ENCODE measurements at regions not wholly inside any gene's neighbourhood (a gene's known extent, or its start where the extent isn't known, plus 50 kb on each side); places are given as distances from the start of the nearest gene placed in this dataset.

DNA sequence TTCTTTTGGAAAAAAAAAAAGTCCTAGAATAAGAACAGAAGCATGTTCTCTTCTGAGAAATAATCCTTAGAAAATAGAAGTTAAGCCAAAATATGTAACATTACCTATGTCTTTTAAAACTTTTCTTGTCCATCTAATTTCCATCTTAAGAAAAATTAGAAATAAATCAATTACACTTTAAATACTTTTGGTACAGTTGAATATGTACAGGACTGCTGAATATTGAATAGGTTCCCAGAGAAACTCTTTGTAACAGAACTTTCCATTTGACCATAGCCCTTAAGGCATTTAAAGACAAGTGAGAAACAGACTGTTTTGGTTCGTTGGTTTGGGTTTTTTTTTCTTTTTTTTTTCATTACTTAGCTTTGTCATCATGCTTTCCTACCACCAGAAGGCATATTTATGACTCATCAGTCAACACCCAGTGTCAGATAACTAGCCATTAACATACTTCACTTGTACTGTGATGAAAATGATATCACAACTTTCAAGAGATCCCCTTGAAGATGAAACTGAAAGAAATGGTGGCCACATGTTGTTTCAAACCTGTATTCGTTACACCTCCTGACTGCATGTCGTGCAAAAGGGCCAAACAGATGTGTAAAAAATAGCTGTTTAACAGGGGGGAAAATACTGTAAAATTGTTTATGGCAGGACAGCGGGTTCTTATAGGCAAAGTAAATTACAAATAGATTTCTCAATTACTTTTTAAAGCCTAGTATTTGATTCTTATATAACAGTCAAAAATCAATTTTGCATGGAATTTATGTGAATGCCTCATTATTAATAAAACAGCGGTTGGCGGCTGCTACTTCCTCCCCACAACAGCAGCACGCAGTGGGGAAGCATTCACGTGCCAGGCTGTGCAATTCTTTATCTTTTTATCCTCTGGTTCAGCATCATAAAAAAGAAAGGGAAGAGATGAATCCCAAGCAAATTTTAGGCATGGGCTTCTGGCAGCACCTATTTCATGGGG is 280.7 kb upstream of the HNRNPA3 start:
- TF ChIP-seq EZH2 (conservative IDR thresholded peaks at IDR 0.05; ENCODE audit: low read depth, low read length) (no peak), NR3C1 (CRISPR knock-in tag; IDR thresholded peaks at IDR 0.05) (no peak), ZKSCAN1 (IDR thresholded peaks at IDR 0.05; ENCODE audit: low read length) (no peak), EHMT2 (IDR thresholded peaks at IDR 0.05; ENCODE audit: borderline replicate concordance, low read depth, low read length) (no peak), KLF12 (CRISPR knock-in tag; IDR thresholded peaks at IDR 0.05; ENCODE audit: borderline replicate concordance) (no peak), DPF2 (CRISPR knock-in tag; IDR thresholded peaks at IDR 0.05; ENCODE audit: borderline replicate concordance, low read depth) (no peak), BHLHE40 (IDR thresholded peaks at IDR 0.05; ENCODE audit: low read length) (no peak), JUND (CRISPR knock-in tag; IDR thresholded peaks at IDR 0.05) (no peak), NFIC (IDR thresholded peaks at IDR 0.05; ENCODE audit: low read length) (no peak), ARNT (IDR thresholded peaks at IDR 0.05) (no peak), KDM5B (CRISPR knock-in tag; IDR thresholded peaks at IDR 0.05; ENCODE audit: borderline replicate concordance) (no peak), MIER2 (CRISPR knock-in tag; IDR thresholded peaks at IDR 0.05) (no peak)
- TF ChIP-seq, protein P1, sequence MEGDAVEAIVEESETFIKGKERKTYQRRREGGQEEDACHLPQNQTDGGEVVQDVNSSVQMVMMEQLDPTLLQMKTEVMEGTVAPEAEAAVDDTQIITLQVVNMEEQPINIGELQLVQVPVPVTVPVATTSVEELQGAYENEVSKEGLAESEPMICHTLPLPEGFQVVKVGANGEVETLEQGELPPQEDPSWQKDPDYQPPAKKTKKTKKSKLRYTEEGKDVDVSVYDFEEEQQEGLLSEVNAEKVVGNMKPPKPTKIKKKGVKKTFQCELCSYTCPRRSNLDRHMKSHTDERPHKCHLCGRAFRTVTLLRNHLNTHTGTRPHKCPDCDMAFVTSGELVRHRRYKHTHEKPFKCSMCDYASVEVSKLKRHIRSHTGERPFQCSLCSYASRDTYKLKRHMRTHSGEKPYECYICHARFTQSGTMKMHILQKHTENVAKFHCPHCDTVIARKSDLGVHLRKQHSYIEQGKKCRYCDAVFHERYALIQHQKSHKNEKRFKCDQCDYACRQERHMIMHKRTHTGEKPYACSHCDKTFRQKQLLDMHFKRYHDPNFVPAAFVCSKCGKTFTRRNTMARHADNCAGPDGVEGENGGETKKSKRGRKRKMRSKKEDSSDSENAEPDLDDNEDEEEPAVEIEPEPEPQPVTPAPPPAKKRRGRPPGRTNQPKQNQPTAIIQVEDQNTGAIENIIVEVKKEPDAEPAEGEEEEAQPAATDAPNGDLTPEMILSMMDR (CRISPR knock-in tag; IDR thresholded peaks at IDR 0.05): no peak

Measured in HepG2 (cell line).